ENCODE measurements at regions not wholly inside any gene's neighbourhood (a gene's known extent, or its start where the extent isn't known, plus 50 kb on each side); places are given as distances from the start of the nearest gene placed in this dataset.

DNA sequence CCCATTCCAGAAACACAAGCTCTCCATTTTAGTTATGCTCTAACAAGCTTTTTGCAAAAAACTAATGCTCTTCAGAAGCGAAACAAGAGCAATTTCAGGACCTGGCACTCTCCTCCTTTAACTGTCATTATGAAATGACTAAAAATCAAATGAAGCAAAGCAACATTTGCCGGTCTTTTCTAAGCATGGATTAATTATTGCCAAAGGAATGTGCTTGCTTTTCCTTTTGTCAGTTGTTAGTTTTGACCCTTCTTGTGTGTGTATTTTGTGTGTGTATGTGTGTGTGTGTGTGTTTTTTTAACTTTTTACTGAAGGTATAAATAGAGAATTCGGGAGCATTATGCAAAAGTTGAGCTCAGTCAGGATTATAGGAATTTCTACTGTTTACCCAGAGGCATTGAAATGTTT, 509.1 kb downstream of the TUSC7 start:
- no peaks in the 10 kb centered on the region for H3K4me1 ChIP-seq (replicated peaks)
- H3K27ac ChIP-seq, result no peak overlapping the region
- intact Hi-C loops (cut with DNase I), result no loop called here
- no peak for TF ChIP-seq POLR2AphosphoS5 (IDR thresholded peaks at IDR 0.05)
- TF ChIP-seq, protein P1, sequence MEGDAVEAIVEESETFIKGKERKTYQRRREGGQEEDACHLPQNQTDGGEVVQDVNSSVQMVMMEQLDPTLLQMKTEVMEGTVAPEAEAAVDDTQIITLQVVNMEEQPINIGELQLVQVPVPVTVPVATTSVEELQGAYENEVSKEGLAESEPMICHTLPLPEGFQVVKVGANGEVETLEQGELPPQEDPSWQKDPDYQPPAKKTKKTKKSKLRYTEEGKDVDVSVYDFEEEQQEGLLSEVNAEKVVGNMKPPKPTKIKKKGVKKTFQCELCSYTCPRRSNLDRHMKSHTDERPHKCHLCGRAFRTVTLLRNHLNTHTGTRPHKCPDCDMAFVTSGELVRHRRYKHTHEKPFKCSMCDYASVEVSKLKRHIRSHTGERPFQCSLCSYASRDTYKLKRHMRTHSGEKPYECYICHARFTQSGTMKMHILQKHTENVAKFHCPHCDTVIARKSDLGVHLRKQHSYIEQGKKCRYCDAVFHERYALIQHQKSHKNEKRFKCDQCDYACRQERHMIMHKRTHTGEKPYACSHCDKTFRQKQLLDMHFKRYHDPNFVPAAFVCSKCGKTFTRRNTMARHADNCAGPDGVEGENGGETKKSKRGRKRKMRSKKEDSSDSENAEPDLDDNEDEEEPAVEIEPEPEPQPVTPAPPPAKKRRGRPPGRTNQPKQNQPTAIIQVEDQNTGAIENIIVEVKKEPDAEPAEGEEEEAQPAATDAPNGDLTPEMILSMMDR (IDR thresholded peaks at IDR 0.05), result no peak
- TF ChIP-seq POLR2A (IDR thresholded peaks at IDR 0.05), result no peak
- H3K36me3 ChIP-seq, result no peaks in the 10 kb centered on the region
- 34% methylated on average over 3 of the region's 3 CpGs for WGBS
- no peaks in the 10 kb centered on the region for H3K9me3 ChIP-seq
- H3K4me3 ChIP-seq, result no peak overlapping the region
- DNase-seq (ENCODE audit: low spot score), result no peak
- H3K27me3 ChIP-seq (replicated peaks; ENCODE audit: insufficient read depth), result no peaks in the 10 kb centered on the region

GRCh38 chr3:117219296-117219695, 509.7 kb downstream of the TUSC7 start:
- Histone ChIP-seq H3K27me3 (replicated peaks; ENCODE audit: insufficient read depth) (no peaks in the 10 kb centered on the region), H3K36me3 (no peaks in the 10 kb centered on the region), H3K9me3 (no peaks in the 10 kb centered on the region), H3K4me1 (replicated peaks) (no peaks in the 10 kb centered on the region), H3K4me3 (no peak overlapping the region), H3K27ac (no peak overlapping the region)
- no peak for DNase-seq (ENCODE audit: low spot score)
- intact Hi-C loops (cut with DNase I), result no loop called here
- no peak for TF ChIP-seq POLR2AphosphoS5 (IDR thresholded peaks at IDR 0.05)
- TF ChIP-seq POLR2A (IDR thresholded peaks at IDR 0.05), result no peak
- 81% methylated on average over 2 of the region's 2 CpGs for WGBS

GRCh38 chr3:117226932-117227331, 517.4 kb downstream of the TUSC7 start:
- Histone ChIP-seq H3K36me3 (no peaks in the 10 kb centered on the region), H3K27me3 (replicated peaks; ENCODE audit: insufficient read depth) (no peaks in the 10 kb centered on the region), H3K9me3 (no peaks in the 10 kb centered on the region), H3K27ac (no peak overlapping the region), H3K4me1 (replicated peaks) (no peaks in the 10 kb centered on the region), H3K4me3 (no peak overlapping the region)
- intact Hi-C loops (cut with DNase I), result no loop called here
- 54% methylated on average over 2 of the region's 2 CpGs for WGBS
- TF ChIP-seq POLR2A (IDR thresholded peaks at IDR 0.05), result no peak
- no peak for TF ChIP-seq POLR2AphosphoS5 (IDR thresholded peaks at IDR 0.05)
- TF ChIP-seq, protein P1 (IDR thresholded peaks at IDR 0.05), result no peak
- DNase-seq (ENCODE audit: low spot score), result no peak

GRCh38 chr3:117228466-117228865, 518.9 kb downstream of the TUSC7 start:
- no peak overlapping the region for H3K27ac ChIP-seq
- H3K9me3 ChIP-seq, result no peaks in the 10 kb centered on the region
- DNase-seq (ENCODE audit: low spot score), result no peak
- 86% methylated on average over 1 of the region's 1 CpG for WGBS
- TF ChIP-seq POLR2A (IDR thresholded peaks at IDR 0.05), result no peak
- TF ChIP-seq, protein P1 (IDR thresholded peaks at IDR 0.05), result no peak
- TF ChIP-seq POLR2AphosphoS5 (IDR thresholded peaks at IDR 0.05), result no peak
- no peaks in the 10 kb centered on the region for H3K4me1 ChIP-seq (replicated peaks)
- H3K4me3 ChIP-seq, result no peak overlapping the region
- intact Hi-C loops (cut with DNase I), result no loop called here
- H3K36me3 ChIP-seq, result no peaks in the 10 kb centered on the region
- no peaks in the 10 kb centered on the region for H3K27me3 ChIP-seq (replicated peaks; ENCODE audit: insufficient read depth)

- H3K36me3 ChIP-seq, result no peaks in the 10 kb centered on the region
Measured at GRCh38 chr3:117230924-117231323, 521.3 kb downstream of the TUSC7 start.

More at GRCh38 chr3:117230924-117231323, 521.3 kb downstream of the TUSC7 start:
- H3K9me3 ChIP-seq, result no peaks in the 10 kb centered on the region
- no peaks in the 10 kb centered on the region for H3K4me1 ChIP-seq (replicated peaks)
- 98% methylated on average over 2 of the region's 2 CpGs for WGBS
- H3K27ac ChIP-seq, result no peak overlapping the region
- H3K27me3 ChIP-seq (replicated peaks; ENCODE audit: insufficient read depth), result no peaks in the 10 kb centered on the region
- no peak for DNase-seq (ENCODE audit: low spot score)
- intact Hi-C loops (cut with DNase I), result no loop called here
- H3K4me3 ChIP-seq, result no peak overlapping the region
- TF ChIP-seq POLR2AphosphoS5 (IDR thresholded peaks at IDR 0.05) (no peak), POLR2A (IDR thresholded peaks at IDR 0.05) (no peak)
- TF ChIP-seq, protein P1 (IDR thresholded peaks at IDR 0.05), result no peak

Measured in prostate gland (tissue), 2 donors.